ENCODE measurements at regions not wholly inside any gene's neighbourhood (a gene's known extent, or its start where the extent isn't known, plus 50 kb on each side); places are given as distances from the start of the nearest gene placed in this dataset.

DNA sequence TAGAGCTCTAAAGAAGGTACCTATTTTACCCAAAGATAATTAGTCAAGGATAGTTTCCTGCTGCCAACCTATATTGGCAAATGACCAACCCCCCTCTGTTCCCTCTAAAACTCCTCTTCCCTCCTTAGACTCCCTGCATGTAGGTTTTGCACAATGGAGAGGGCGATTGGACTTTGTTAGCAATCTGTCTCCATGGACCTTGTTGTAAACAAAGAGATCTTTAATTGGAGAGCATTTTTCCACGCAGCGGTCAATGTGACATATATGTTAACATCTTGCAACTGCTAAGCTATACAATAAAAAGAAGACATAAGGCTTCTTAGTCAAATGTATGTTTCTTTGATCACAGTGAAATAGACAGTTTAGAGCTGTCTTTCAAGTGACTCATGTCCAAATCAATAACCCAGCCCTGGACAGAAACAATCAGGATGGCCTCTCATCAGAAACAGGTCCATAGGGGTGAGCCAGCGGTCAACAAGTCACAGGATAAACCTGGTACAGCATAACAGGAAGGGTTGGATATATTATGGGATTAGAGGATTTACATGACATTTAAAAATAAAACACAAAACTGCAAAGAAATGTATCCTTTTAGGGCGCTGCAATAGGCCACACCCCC lies 69.7 kb upstream of the UBL3 start:
- H3K36me3 ChIP-seq, result no peaks in the 10 kb centered on the region
- no peak overlapping the region for H3K4me3 ChIP-seq
- H3K9me3 ChIP-seq, result no peaks in the 10 kb centered on the region
- TF ChIP-seq Cebpa-rat (IDR thresholded peaks at IDR 0.05), result no peak
- no peak overlapping the region for H3K27ac ChIP-seq
- no peaks in the 10 kb centered on the region for H4K20me1 ChIP-seq
- no peak overlapping the region for H3K9ac ChIP-seq
- no peaks in the 10 kb centered on the region for H3K27me3 ChIP-seq
- H3K4me2 ChIP-seq, result no peak overlapping the region
- peaks cover 33% of the 10 kb centered on the region for H3K4me1 ChIP-seq

DNA sequence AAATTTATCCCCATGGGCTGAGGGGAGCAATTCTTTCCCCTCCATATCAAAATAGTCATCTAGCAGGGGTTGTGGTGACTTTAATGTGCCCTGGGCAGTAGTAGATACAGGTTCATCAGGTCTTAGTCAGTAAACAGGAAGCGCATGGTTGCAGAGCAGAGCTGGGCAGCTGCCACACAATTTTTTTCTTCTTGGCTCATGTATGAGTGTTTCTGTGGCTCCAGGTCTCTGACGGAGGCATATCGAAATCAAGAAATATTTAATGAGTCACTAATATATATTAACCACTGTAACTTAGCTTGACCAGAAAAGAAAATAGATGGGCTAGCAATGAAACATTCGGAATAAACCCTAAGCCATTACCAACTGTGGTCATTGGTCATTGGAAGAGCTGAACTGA lies 68.4 kb upstream of the UBL3 start:
- Histone ChIP-seq H3K4me1 (peaks cover 20% of the 10 kb centered on the region), H4K20me1 (no peaks in the 10 kb centered on the region), H3K4me2 (no peak overlapping the region), H3K9me3 (no peaks in the 10 kb centered on the region), H3K4me3 (no peak overlapping the region), H3K9ac (no peak overlapping the region), H3K36me3 (no peaks in the 10 kb centered on the region), H3K27ac (no peak overlapping the region), H3K27me3 (no peaks in the 10 kb centered on the region)
- no peak for TF ChIP-seq Cebpa-rat (IDR thresholded peaks at IDR 0.05)

- Histone ChIP-seq H3K4me1 (peaks cover 15% of the 10 kb centered on the region), H3K36me3 (no peaks in the 10 kb centered on the region), H3K9ac (no peak overlapping the region), H3K4me2 (no peak overlapping the region), H4K20me1 (no peaks in the 10 kb centered on the region), H3K27me3 (no peaks in the 10 kb centered on the region), H3K27ac (no peak overlapping the region), H3K9me3 (no peaks in the 10 kb centered on the region), H3K4me3 (no peak overlapping the region)
- TF ChIP-seq Cebpa-rat (IDR thresholded peaks at IDR 0.05), result no peak
Observed at GRCh38 chr13:29917650-29918049, 67.2 kb upstream of the UBL3 start.

- H3K27me3 ChIP-seq, result no peaks in the 10 kb centered on the region
- H4K20me1 ChIP-seq, result no peaks in the 10 kb centered on the region
- no peak for TF ChIP-seq Cebpa-rat (IDR thresholded peaks at IDR 0.05)
- no peaks in the 10 kb centered on the region for H3K36me3 ChIP-seq
- H3K9ac ChIP-seq, result no peak overlapping the region
- no peak overlapping the region for H3K4me3 ChIP-seq
- H3K4me1 ChIP-seq, result no peaks in the 10 kb centered on the region
- no peak overlapping the region for H3K4me2 ChIP-seq
- H3K27ac ChIP-seq, result no peak overlapping the region
- H3K9me3 ChIP-seq, result no peaks in the 10 kb centered on the region
Observed at GRCh38 chr13:29914581-29914980, 64.2 kb upstream of the UBL3 start.

GRCh38 chr13:29911781-29912418 lies 61.5 kb upstream of the UBL3 start:
- Histone ChIP-seq H3K4me1 (no peaks in the 10 kb centered on the region), H3K9ac (no peak overlapping the region), H3K9me3 (no peaks in the 10 kb centered on the region), H3K4me3 (no peak overlapping the region), H4K20me1 (no peaks in the 10 kb centered on the region), H3K36me3 (no peaks in the 10 kb centered on the region), H3K27me3 (no peaks in the 10 kb centered on the region), H3K4me2 (no peak overlapping the region), H3K27ac (no peak overlapping the region)
- TF ChIP-seq Cebpa-rat (IDR thresholded peaks at IDR 0.05), result no peak

GRCh38 chr13:29909975-29910674 lies 59.7 kb upstream of the UBL3 start:
- H3K36me3 ChIP-seq, result no peaks in the 10 kb centered on the region
- H3K4me2 ChIP-seq, result no peak overlapping the region
- no peak overlapping the region for H3K4me3 ChIP-seq
- no peak overlapping the region for H3K9ac ChIP-seq
- H3K9me3 ChIP-seq, result no peaks in the 10 kb centered on the region
- no peaks in the 10 kb centered on the region for H3K27me3 ChIP-seq
- no peak for TF ChIP-seq Cebpa-rat (IDR thresholded peaks at IDR 0.05)
- no peaks in the 10 kb centered on the region for H4K20me1 ChIP-seq
- H3K4me1 ChIP-seq, result no peaks in the 10 kb centered on the region
- no peak overlapping the region for H3K27ac ChIP-seq

GRCh38 chr13:29909081-29909730 lies 58.8 kb upstream of the UBL3 start:
- Histone ChIP-seq H3K36me3 (no peaks in the 10 kb centered on the region), H3K4me2 (no peak overlapping the region), H3K4me1 (peaks cover 1% of the 10 kb centered on the region), H3K4me3 (no peak overlapping the region), H3K9me3 (no peaks in the 10 kb centered on the region), H3K9ac (no peak overlapping the region), H3K27me3 (no peaks in the 10 kb centered on the region), H4K20me1 (no peaks in the 10 kb centered on the region), H3K27ac (no peak overlapping the region)
- no peak for TF ChIP-seq Cebpa-rat (IDR thresholded peaks at IDR 0.05)

GRCh38 chr13:29908416-29909080 lies 58.1 kb upstream of the UBL3 start:
- H3K9ac ChIP-seq, result no peak overlapping the region
- no peak overlapping the region for H3K4me2 ChIP-seq
- H3K9me3 ChIP-seq, result no peaks in the 10 kb centered on the region
- no peak for TF ChIP-seq Cebpa-rat (IDR thresholded peaks at IDR 0.05)
- H3K36me3 ChIP-seq, result no peaks in the 10 kb centered on the region
- no peak overlapping the region for H3K27ac ChIP-seq
- peaks cover 8% of the 10 kb centered on the region for H3K4me1 ChIP-seq
- H3K27me3 ChIP-seq, result no peaks in the 10 kb centered on the region
- no peaks in the 10 kb centered on the region for H4K20me1 ChIP-seq
- H3K4me3 ChIP-seq, result no peak overlapping the region

DNA sequence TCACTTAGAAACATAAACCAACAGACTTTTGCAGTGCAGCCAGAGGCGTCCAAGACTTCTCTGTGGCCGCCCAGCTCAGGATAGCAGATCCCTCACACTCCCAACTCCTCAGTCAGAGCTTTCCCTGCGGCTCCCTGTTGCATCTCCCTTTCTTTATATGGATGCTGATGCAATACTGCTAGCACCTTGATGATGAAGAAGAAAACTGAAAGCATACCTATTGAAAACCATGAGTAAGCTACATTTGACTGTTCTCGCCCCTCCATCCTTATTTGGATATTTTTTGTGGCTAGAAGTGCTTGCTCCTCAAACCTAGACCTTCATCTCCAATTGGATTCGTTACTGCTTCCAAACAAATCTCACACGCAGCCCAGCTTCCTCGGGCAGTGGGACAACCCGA lies 57.3 kb upstream of the UBL3 start:
- no peak for TF ChIP-seq Cebpa-rat (IDR thresholded peaks at IDR 0.05)
- Histone ChIP-seq H4K20me1 (no peaks in the 10 kb centered on the region), H3K27ac (no peak overlapping the region), H3K4me3 (no peak overlapping the region), H3K4me2 (no peak overlapping the region), H3K4me1 (peaks cover 17% of the 10 kb centered on the region), H3K27me3 (no peaks in the 10 kb centered on the region), H3K9me3 (no peaks in the 10 kb centered on the region), H3K36me3 (no peaks in the 10 kb centered on the region), H3K9ac (no peak overlapping the region)
